ENCODE measurements at regions not wholly inside any gene's neighbourhood (a gene's known extent, or its start where the extent isn't known, plus 50 kb on each side); places are given as distances from the start of the nearest gene placed in this dataset.

DNA sequence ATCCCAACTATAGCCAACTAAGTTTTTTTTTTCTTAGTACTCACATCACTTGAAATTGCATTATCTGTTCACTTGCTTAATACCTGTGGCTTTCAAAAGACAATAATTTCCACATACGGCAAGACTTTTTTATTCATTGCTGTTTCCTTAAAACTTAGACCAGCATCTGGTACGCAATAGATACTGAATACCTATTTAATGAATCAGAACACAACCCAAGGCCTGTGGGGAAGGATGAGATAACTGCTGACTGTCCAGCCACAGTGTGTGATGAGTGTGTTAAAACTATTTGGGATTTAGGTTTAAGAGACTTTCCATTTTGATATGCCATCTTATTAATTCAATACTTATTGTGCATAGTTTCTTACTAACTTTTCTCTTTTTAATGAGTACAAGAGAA lies 988.7 kb downstream of the NTRK3 start:
- H3K79me2 ChIP-seq (replicated peaks; ENCODE audit: insufficient read depth, low read length): no peaks in the 10 kb centered on the region
- no peaks in the 10 kb centered on the region for H4K20me1 ChIP-seq (ENCODE audit: insufficient read depth)
- H3K4me2 ChIP-seq (ENCODE audit: low read length): no peak overlapping the region
- H3K9me3 ChIP-seq (ENCODE audit: low read length): no peaks in the 10 kb centered on the region
- no peaks in the 10 kb centered on the region for H3K36me3 ChIP-seq (ENCODE audit: insufficient read depth, low read length)
- no peaks in the 10 kb centered on the region for H3K9me2 ChIP-seq (ENCODE audit: insufficient read depth, low read length)
- TF ChIP-seq, protein P1, sequence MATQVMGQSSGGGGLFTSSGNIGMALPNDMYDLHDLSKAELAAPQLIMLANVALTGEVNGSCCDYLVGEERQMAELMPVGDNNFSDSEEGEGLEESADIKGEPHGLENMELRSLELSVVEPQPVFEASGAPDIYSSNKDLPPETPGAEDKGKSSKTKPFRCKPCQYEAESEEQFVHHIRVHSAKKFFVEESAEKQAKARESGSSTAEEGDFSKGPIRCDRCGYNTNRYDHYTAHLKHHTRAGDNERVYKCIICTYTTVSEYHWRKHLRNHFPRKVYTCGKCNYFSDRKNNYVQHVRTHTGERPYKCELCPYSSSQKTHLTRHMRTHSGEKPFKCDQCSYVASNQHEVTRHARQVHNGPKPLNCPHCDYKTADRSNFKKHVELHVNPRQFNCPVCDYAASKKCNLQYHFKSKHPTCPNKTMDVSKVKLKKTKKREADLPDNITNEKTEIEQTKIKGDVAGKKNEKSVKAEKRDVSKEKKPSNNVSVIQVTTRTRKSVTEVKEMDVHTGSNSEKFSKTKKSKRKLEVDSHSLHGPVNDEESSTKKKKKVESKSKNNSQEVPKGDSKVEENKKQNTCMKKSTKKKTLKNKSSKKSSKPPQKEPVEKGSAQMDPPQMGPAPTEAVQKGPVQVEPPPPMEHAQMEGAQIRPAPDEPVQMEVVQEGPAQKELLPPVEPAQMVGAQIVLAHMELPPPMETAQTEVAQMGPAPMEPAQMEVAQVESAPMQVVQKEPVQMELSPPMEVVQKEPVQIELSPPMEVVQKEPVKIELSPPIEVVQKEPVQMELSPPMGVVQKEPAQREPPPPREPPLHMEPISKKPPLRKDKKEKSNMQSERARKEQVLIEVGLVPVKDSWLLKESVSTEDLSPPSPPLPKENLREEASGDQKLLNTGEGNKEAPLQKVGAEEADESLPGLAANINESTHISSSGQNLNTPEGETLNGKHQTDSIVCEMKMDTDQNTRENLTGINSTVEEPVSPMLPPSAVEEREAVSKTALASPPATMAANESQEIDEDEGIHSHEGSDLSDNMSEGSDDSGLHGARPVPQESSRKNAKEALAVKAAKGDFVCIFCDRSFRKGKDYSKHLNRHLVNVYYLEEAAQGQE (IDR thresholded peaks at IDR 0.05; ENCODE audit: borderline replicate concordance): no peak
- no peak for TF ChIP-seq MXI1 (conservative IDR thresholded peaks at IDR 0.05; ENCODE audit: poor library complexity, severe bottlenecking)
- no peak for TF ChIP-seq TAF1 (IDR thresholded peaks at IDR 0.05; ENCODE audit: low read depth)
- no peak for TF ChIP-seq RAD21 (conservative IDR thresholded peaks at IDR 0.05)
- TF ChIP-seq, protein P2, sequence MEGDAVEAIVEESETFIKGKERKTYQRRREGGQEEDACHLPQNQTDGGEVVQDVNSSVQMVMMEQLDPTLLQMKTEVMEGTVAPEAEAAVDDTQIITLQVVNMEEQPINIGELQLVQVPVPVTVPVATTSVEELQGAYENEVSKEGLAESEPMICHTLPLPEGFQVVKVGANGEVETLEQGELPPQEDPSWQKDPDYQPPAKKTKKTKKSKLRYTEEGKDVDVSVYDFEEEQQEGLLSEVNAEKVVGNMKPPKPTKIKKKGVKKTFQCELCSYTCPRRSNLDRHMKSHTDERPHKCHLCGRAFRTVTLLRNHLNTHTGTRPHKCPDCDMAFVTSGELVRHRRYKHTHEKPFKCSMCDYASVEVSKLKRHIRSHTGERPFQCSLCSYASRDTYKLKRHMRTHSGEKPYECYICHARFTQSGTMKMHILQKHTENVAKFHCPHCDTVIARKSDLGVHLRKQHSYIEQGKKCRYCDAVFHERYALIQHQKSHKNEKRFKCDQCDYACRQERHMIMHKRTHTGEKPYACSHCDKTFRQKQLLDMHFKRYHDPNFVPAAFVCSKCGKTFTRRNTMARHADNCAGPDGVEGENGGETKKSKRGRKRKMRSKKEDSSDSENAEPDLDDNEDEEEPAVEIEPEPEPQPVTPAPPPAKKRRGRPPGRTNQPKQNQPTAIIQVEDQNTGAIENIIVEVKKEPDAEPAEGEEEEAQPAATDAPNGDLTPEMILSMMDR (IDR thresholded peaks at IDR 0.05; ENCODE audit: poor library complexity, severe bottlenecking): no peak
- TF ChIP-seq POLR2AphosphoS5 (IDR thresholded peaks at IDR 0.05): no peak
- no peak for TF ChIP-seq EZH2 (IDR thresholded peaks at IDR 0.05; ENCODE audit: borderline replicate concordance, insufficient read depth, low read length, poor library complexity, severe bottlenecking)
- no peaks in the 10 kb centered on the region for H3K27me3 ChIP-seq (ENCODE audit: insufficient read depth, low read depth, low read length)
- no peak overlapping the region for H3K4me3 ChIP-seq (ENCODE audit: low read length)
- no peaks in the 10 kb centered on the region for H3F3A ChIP-seq (ENCODE audit: insufficient read depth, low read length, poor library complexity, severe bottlenecking)
- no peak overlapping the region for H3K27ac ChIP-seq (ENCODE audit: low read length)
- no peak overlapping the region for H2AFZ ChIP-seq (ENCODE audit: low read depth, low read length)
- no peak overlapping the region for H3K9ac ChIP-seq (ENCODE audit: low read length)

- Histone ChIP-seq H3K36me3 (ENCODE audit: insufficient read depth, low read length) (no peaks in the 10 kb centered on the region), H2AFZ (ENCODE audit: low read depth, low read length) (no peak overlapping the region), H3K79me2 (replicated peaks; ENCODE audit: insufficient read depth, low read length) (no peaks in the 10 kb centered on the region), H3K9me2 (ENCODE audit: insufficient read depth, low read length) (no peaks in the 10 kb centered on the region), H3K9ac (ENCODE audit: low read length) (no peak overlapping the region), H3K4me2 (ENCODE audit: low read length) (no peak overlapping the region), H4K20me1 (ENCODE audit: insufficient read depth) (no peaks in the 10 kb centered on the region), H3K27me3 (ENCODE audit: insufficient read depth, low read depth, low read length) (no peaks in the 10 kb centered on the region), H3K9me3 (ENCODE audit: low read length) (no peaks in the 10 kb centered on the region), H3K4me3 (ENCODE audit: low read length) (no peak overlapping the region), H3F3A (ENCODE audit: insufficient read depth, low read length, poor library complexity, severe bottlenecking) (no peaks in the 10 kb centered on the region), H3K27ac (ENCODE audit: low read length) (no peak overlapping the region)
- TF ChIP-seq, protein P1 (IDR thresholded peaks at IDR 0.05; ENCODE audit: borderline replicate concordance): no peak
- TF ChIP-seq TAF1 (IDR thresholded peaks at IDR 0.05; ENCODE audit: low read depth): no peak
- no peak for TF ChIP-seq EP300 (conservative IDR thresholded peaks at IDR 0.05; ENCODE audit: poor library complexity, severe bottlenecking)
- TF ChIP-seq EZH2 (IDR thresholded peaks at IDR 0.05; ENCODE audit: borderline replicate concordance, insufficient read depth, low read length, poor library complexity, severe bottlenecking): no peak
- no peak for TF ChIP-seq SMC3 (conservative IDR thresholded peaks at IDR 0.05; ENCODE audit: poor library complexity)
- TF ChIP-seq, protein P2 (IDR thresholded peaks at IDR 0.05; ENCODE audit: poor library complexity, severe bottlenecking): no peak
- no peak for TF ChIP-seq RAD21 (conservative IDR thresholded peaks at IDR 0.05)
- no peak for TF ChIP-seq MXI1 (conservative IDR thresholded peaks at IDR 0.05; ENCODE audit: poor library complexity, severe bottlenecking)
- TF ChIP-seq POLR2AphosphoS5 (IDR thresholded peaks at IDR 0.05): no peak
Observed at GRCh38 chr15:87263871-87264270, 992.7 kb downstream of the NTRK3 start.

Data from neural cell (in vitro differentiated cells).